NCI-H1092 treated with DMSO at 0.1 percent for 48 hours (cell line): ENCODE measurements at regions not wholly inside any gene's neighbourhood (a gene's known extent, or its start where the extent isn't known, plus 50 kb on each side); places are given as distances from the start of the nearest gene placed in this dataset.
"Not testable (repeated sequence)": the region's sequence is repeated elsewhere in the genome, so short reads cannot be mapped to it uniquely, and the experiment has no call there.

ENCODE experiments used
- DNase-seq: peaks from one replicate; lab custom pipeline; 2025; lab: John Stamatoyannopoulos, UW

- no peak for DNase-seq
These were observed 87.2 kb upstream of the KRAS start for GRCh38 chr12:25337916-25338315.

- no peak for DNase-seq
These were observed 81.4 kb upstream of the KRAS start for GRCh38 chr12:25332143-25332542.

DNA sequence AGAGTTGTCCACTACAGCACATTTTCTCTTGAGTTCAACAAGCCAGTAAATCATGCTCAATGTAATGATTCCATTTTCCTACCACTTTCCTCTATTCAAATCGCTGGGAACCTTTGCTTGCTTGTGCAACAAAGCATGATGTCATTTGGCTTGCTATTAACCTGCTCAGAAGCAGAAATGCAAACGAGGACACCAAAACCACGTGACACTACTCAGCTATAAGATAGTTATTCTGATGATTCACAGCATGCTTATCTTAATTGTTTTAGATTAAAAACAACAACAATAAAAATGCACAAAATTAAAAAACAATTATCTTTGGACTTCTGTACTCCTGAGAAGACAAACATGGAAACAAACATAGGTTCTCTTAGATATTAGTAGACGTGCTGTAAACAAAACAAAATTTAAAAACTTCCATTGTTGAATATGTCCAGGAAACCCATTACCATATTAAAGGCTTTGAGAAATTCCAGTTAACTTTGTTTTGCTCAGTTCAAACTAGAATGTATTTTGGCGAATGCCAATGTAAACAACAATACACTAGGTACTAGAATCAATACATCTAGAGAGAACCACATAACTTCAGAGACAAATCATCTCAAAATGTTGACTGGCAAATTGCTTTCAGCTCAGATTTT is 77.5 kb upstream of the KRAS start:
- no peak for DNase-seq

DNA sequence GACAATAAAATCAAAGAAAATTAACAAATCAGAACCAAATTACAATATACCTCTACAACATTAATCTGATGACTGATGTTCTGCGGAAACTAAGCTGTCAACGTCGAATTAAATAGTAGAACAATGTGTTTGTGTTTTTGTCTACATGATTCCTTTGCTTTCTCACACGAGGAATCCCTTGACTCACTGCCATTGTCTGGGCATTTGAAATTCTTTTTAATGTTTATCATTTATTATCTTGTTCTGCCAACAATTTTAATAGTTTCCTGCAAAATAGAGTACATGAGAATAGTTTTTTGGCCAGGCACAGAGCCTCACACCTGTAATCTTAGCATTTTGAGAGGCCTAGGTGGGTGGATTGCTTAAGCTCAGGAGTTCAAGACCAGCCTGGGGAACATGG is 76.6 kb upstream of the KRAS start:
- DNase-seq, result no peak

GRCh38 chr12:25326326-25326725 is 75.6 kb upstream of the KRAS start:
- DNase-seq, result no peak

DNA sequence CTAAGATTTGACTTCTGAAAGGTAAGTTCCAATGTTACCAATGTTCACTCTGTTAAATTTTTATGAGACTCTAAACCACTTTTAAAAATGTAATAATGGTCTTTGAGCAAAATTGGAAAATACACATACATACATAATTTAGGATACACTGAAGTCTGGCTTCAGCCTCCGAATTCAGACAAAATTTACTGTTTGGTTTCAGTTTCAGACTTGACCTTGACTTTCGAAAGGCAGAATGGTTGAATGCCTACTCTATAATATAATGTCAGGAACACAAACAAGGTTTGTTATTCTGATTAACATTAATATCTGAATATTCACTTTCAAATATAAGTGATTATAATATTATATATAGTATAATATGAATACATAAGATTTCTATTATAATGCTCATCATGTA is 74.1 kb upstream of the KRAS start:
- no peak for DNase-seq

DNA sequence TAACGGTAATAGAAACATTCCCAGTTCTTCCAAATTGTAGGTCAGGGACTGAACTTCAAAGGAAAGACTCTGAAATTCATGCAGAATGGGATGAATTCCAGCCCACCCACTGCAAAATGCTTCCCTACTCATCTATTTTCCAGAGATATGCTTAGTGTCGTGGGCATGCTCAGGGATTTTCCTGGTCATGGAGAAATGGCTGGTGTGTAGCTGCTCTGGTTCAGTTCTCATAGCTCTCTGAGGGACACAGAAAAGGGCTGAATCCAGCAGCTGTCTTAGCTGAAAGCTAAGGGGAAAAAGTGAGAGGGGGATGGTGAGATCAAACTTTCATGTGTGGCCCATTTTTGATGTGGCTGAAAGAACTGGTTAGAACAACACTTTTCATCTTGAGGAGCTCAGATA is 72.9 kb upstream of the KRAS start:
- no peak for DNase-seq

DNA sequence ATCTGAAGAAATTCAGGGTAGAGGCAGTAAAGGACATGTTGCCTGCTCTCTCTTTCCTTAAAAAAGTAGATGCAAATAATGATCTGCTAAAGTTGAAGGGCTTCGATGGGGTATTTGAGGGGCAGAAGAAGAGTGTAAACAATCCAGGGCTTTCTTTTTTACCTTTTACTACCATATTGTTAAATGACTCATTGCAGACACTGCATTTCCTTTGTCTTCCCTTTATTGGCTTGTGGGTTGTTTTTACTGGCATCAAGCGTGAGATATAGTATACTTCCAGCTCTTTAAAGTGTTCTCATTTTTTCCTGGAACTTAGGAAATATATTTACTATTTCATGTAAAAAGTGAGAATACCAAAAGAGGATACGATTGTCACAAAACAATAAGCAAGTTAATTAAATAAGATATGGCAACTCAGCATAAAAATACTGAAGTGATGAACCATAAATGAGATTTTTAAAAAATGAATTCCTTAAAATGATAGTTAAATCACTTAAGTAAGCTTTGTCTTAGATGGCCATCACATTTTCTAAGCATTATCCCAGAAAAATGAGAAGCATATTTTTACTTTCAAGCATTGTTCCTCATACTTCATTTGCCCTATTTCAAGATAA is 72.3 kb upstream of the KRAS start:
- DNase-seq, result no peak

DNA sequence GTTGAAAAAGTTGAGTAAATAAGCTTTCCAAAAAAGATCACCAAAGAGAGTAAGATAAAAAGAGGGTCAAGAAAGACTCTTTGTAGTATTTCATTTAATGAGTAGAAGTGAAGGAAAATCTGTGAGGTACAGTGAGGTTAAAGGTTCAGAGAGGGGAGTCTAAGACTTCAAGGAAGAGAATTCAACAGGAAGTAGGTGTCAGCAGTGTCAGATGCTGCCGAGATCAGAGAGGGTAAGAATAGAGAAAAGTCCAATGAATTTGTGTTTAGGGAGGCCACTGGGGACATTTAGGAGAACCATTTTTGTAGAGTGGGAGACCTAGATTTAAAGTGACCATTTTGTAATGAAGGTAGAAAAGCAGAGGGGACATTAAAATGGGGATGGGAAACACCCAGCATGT is 71.6 kb upstream of the KRAS start:
- DNase-seq, result no peak

DNA sequence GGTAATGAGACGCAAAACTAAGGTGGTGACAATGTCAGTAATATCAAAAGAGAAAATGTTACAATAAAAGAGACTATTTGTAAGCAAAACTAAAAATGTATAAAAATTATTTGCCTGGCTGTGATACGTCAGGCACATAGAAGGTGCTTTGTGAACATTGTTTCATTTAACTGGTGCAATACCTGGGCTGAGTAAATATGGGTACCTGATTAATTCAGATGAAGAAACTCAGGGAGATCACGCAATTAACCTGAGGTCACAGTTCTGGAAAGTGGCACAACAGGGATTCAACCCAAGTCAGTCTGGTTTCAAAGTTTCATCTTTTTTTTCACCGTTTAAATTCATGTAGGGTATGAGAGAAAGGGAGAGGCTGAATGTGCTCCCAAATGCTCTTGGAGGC is 71.0 kb upstream of the KRAS start:
- DNase-seq, result no peak

GRCh38 chr12:25320123-25321006 is 69.6 kb upstream of the KRAS start:
- DNase-seq, result no peak

GRCh38 chr12:25319233-25319984 is 68.7 kb upstream of the KRAS start:
- DNase-seq, result no peak

DNA sequence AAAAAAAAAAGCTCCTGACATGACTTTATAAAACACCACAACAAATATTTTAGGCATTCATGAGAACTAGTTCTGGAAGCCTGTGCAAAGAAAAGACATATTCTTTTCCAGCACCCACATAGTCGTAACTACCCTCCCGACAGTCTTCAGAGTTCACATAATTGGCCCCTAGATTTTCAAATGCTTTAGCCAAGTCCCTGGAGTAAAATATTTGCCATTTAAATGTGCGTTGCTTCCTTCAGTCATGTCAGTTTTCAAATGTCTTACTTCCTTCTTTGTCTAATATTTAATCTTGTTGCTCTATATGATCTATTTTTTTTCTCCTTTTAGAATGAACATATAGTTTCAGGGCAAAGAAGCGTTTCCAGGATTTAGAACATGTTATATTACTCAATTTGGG is 66.8 kb upstream of the KRAS start:
- DNase-seq, result no peak

DNA sequence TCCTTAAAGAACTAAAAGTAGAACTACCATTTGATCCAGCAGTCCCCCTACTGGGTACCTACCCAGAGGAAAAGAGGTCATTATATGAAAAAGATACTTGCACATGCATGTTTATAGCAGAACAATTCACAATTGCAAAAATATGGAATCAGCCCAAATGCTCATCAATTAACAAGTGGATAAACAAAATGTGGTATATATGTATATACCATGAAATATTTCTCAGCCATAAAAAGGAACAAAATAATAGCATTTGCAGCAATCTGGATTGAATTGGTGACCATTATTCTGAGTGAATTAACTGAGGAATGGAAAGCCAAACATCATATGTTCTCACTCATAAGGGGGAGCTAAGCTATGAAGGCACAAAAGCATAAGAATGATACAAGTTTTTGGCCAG is 64.7 kb upstream of the KRAS start:
- no peak for DNase-seq

DNA sequence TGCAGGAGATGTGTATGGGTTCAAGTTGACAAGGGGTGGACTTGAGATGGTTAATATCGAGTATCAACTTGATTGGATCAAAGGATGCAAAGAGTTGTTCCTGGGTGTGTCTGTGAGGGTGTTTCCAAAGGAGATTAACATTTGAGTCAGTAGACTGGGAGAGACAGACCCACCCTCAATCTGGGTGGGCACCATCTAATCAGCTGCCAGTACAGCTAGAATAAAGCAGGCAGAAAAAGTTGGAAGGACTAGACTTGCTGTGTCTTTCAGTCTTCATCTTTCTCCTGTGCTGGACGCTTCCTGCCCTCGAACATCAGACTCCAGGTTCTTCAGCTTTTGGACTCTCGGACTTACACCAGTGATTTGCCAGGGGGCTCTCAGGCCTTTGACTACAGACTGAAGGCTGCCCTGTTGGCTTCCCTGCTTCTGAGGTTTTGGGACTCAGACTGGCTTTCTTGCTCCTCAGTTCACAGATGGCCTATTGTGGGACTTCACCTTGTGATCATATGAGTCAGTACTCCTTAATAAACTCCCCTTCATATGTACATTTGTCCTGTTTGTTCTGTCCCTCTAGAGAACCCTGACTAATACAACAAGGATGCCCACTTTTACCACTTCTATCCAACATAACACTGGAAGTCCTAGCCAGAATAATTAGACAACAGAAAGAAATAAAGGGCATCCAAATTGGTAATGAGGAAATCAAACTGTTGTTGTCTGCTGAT is 62.7 kb upstream of the KRAS start:
- not testable (repeated sequence) for DNase-seq

GRCh38 chr12:25311506-25311905 is 60.8 kb upstream of the KRAS start:
- DNase-seq, result no peak

DNA sequence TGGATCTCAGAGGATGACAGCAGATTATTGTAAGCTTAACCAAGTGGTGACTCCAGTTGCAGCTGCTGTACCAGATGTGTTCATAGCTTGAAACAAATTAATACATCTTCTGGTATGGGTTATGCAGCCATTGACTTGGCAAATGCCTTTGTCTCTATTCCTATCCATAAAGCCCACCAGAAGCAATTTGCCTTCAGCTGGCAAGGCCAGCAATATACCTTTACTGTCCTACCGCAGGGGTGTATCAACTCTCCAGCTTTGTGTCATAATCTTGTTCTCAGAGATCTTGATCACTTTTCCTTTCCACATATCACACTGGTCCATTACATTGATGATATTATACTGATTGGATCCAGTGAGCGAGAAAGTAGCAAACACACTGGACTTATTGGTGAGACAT is 59.3 kb upstream of the KRAS start:
- not testable (repeated sequence) for DNase-seq

GRCh38 chr12:25308756-25309155 is 58.0 kb upstream of the KRAS start:
- no peak for DNase-seq

- DNase-seq, result no peak
These were observed 57.1 kb upstream of the KRAS start for GRCh38 chr12:25307818-25308217.

- no peak for DNase-seq
These were observed 51.1 kb upstream of the KRAS start for GRCh38 chr12:25301798-25302197.
